ENCODE measurements at regions not wholly inside any gene's neighbourhood (a gene's known extent, or its start where the extent isn't known, plus 50 kb on each side); places are given as distances from the start of the nearest gene placed in this dataset.

- Mint-ChIP-seq H3K4me1 (no peaks in the 10 kb centered on the region), H3K27ac (no peak overlapping the region), H3K36me3 (ENCODE audit: low read depth) (peaks cover 24% of the 10 kb centered on the region; the same call in 2 of the 3 replicates), H3K4me3 (no peak overlapping the region), H3K27me3 (ENCODE audit: insufficient read depth, low read depth, poor library complexity) (peaks cover 2% of the 10 kb centered on the region), H3K9me3 (peaks cover 97% of the 10 kb centered on the region)
- H3K9me2 ChIP-seq (ENCODE audit: insufficient read depth): no peaks in the 10 kb centered on the region
- no peaks in the 10 kb centered on the region for H3K27me3 ChIP-seq (ENCODE audit: insufficient read depth)
- H3F3A ChIP-seq (replicated peaks; ENCODE audit: low read depth): no peaks in the 10 kb centered on the region
- H2AFZ ChIP-seq: no peak overlapping the region
- no peak for TF ChIP-seq JUNB (IDR thresholded peaks at IDR 0.05; ENCODE audit: unreplicated experiment)
- no peak for TF ChIP-seq ZNF114 (CRISPR knock-in tag; IDR thresholded peaks at IDR 0.05)
- no peak for TF ChIP-seq ZNF331 (CRISPR knock-in tag; IDR thresholded peaks at IDR 0.05; ENCODE audit: low read depth)
- TF ChIP-seq REST (IDR thresholded peaks at IDR 0.05; ENCODE audit: unreplicated experiment): no peak
- no peak for TF ChIP-seq ETS1 (IDR thresholded peaks at IDR 0.05)
- no peak for TF ChIP-seq CTCF (conservative IDR thresholded peaks at IDR 0.05; ENCODE audit: low read depth in 2 of 2)
- no peak for TF ChIP-seq NANOG (IDR thresholded peaks at IDR 0.05; ENCODE audit: borderline replicate concordance)
- no peak for TF ChIP-seq STAT1 (IDR thresholded peaks at IDR 0.05; ENCODE audit: unreplicated experiment)
- no peak for TF ChIP-seq ZNF462 (CRISPR knock-in tag; IDR thresholded peaks at IDR 0.05)
- no peak for TF ChIP-seq EZH2phosphoT487 (IDR thresholded peaks at IDR 0.05; ENCODE audit: unreplicated experiment)
- no peak for TF ChIP-seq CREB1 (CRISPR knock-in tag; IDR thresholded peaks at IDR 0.05; ENCODE audit: low read depth)
- no peak for TF ChIP-seq POLR2AphosphoS5 (IDR thresholded peaks at IDR 0.05; ENCODE audit: low read depth)
- no peak for TF ChIP-seq EZH2 (IDR thresholded peaks at IDR 0.05; ENCODE audit: low read depth, unreplicated experiment)
- ATAC-seq (no peak), DNase-seq (ENCODE audit: low spot score) (no peak)
- no peak overlapping the region for H3K4me2 ChIP-seq
- H3K4me1 ChIP-seq (ENCODE audit: insufficient read depth): no peaks in the 10 kb centered on the region
- no peaks in the 10 kb centered on the region for H3K79me2 ChIP-seq (replicated peaks; ENCODE audit: insufficient read depth)
- no peak overlapping the region for H3K27ac ChIP-seq (ENCODE audit: low read depth)
- no peak overlapping the region for H3K4me3 ChIP-seq
- no peaks in the 10 kb centered on the region for H4K20me1 ChIP-seq (replicated peaks; ENCODE audit: insufficient read depth)
- no peaks in the 10 kb centered on the region for H3K36me3 ChIP-seq (ENCODE audit: insufficient read depth)
Measured at GRCh38 chr20:55693641-55694040, 311.7 kb downstream of the CBLN4 start.

Data from GM23338 (cell line).